Stimulated activated CD4-positive, alpha-beta T cell treated with anti-CD3 and anti-CD28 coated beads, TNF-alpha, amount 100 ng/mL, for 48 hours (primary cell): ENCODE measurements at regions not wholly inside any gene's neighbourhood (a gene's known extent, or its start where the extent isn't known, plus 50 kb on each side); places are given as distances from the start of the nearest gene placed in this dataset.
"Not testable (repeated sequence)": the region's sequence is repeated elsewhere in the genome, so short reads cannot be mapped to it uniquely, and the experiment has no call there.

Source experiments
- DNase-seq, 3 donors: peaks; one replicate each; pipeline ENCODE4 v3.0.0-alpha.2; 2020; ENCODE audit warnings: low read depth in 3 of 3

DNA sequence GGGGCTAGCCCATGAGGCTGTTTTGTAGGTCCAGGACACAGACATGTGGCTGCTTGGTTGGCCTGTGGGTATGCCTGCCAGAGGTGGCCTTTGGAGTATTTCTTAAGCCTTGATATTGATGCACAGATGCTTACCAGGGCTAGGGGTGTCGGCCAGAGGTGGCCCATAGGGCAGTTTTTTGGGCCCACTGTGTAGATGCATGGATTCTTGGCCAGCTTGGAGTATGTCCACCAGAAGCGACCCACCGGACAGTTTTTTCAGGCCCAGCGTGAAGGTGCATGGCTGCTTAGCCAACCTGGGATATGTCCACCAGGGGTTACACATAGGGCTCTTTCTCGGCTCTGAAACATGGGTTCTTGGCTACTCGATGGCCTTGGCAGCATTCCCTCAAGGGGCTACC, 1199.1 kb downstream of the CNTNAP5 start:
- no peak for DNase-seq

DNA sequence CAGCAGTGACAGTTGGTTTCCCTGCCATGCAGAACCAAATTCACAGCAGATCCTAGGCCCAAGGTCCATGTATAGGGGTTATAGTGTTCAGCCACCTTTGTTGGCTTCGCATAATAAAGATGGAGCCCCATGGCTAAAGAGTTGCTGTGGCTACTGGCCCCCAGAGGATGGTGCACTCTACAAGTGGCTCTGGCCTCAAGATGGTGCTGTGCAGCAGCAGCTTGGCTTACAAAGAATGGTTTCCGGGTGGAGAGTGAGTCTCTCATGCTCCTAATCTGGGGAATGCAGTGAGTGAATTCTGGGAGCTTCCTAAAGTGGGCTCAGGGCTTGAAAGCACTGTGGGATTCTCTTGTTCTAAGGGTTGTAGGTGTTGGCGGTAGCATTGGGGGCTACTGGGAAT, 1199.7 kb downstream of the CNTNAP5 start:
- no peak for DNase-seq

GRCh38 chr2:125227843-125228392, 1202.8 kb downstream of the CNTNAP5 start:
- DNase-seq: no peak

- no peak for DNase-seq
Observed at GRCh38 chr2:125240870-125241269, 1215.8 kb downstream of the CNTNAP5 start.

DNA sequence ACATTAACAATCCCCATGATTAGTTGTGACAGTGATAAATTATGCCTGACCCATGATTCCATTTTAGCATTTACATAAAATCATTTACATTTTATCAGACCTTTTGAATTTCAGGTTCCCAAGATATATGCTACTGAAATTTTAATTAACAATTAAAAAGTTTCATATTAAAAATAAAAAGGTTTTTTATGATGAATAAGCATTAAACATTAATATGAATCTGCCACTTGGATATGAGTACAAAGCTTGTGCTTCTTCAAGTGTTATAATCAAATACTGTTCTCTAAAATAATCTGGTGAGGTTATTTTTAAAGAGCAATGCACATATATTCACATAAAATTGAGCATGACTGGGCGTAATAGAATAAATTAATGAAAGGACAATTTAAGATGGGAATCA, 1218.0 kb downstream of the CNTNAP5 start:
- DNase-seq: no peak

GRCh38 chr2:125254010-125254409, 1228.9 kb downstream of the CNTNAP5 start:
- no peak for DNase-seq

DNA sequence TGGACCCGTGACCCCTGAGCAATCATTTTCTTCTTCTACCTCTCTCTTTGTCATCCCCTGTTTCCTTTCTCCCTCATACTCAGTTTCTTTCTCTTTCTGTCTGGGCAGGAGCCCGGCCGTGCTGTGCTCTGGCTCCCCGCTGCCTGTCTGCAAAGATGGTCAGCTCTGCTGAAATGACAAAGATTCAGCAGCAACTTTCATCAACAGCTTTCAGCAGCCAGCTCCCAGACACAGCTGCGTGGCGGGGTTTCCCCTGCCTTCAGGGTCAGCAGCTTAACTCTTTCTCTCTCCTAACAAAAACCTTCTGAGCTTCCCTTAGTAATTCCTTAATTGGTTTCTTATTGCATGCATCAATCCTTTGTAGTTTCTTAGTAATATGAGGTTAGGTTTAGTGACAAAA, 1234.4 kb downstream of the CNTNAP5 start:
- no peak for DNase-seq

- DNase-seq: not testable (repeated sequence)
Observed at GRCh38 chr2:125260366-125260930, 1235.4 kb downstream of the CNTNAP5 start.

- DNase-seq: no peak
Observed at GRCh38 chr2:125264453-125264852, 1239.4 kb downstream of the CNTNAP5 start.

GRCh38 chr2:125267683-125268082, 1242.6 kb downstream of the CNTNAP5 start:
- DNase-seq: no peak

DNA sequence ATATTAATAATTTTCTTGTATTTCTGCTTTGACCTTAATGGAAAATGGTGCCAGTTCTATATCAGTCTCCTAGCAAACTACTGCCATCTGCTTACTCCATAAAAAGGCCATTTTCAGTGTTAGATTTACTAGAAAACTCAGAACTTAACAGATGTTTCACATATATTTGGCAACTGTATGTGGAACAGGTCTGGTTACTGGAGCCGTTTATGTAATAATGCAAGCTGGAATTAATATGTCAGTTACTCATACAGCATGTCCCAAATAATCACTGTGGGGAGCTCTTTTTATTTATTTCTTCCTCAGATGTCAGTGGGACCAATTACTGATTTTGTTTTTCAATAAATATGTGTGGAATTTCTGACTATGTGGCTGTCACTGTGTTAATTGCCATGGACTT, 1247.6 kb downstream of the CNTNAP5 start:
- no peak for DNase-seq

DNA sequence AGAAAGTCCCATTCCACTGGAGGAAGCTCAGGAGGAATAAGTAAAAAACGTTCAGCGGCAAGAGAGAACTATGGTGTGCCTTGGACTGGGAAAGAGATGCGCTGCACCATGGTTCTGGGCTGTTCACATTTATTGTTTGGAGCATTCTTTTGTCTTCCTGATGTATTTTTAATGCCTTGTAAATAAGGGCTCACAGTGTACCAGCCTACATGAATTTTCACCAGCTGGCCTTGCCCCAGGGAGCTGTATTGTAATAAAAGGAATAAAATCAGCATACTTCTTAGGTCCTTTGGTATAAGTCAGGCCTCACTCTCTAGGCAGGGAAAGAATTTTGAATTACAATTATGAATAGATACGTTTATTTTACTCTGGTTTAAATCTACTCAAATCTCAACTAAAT, 1249.6 kb downstream of the CNTNAP5 start:
- no peak for DNase-seq

- DNase-seq: no peak
Observed at GRCh38 chr2:125280265-125280664, 1255.2 kb downstream of the CNTNAP5 start.

- no peak for DNase-seq
Observed at GRCh38 chr2:125281242-125281641, 1256.2 kb downstream of the CNTNAP5 start.

- DNase-seq: no peak
Observed at GRCh38 chr2:125296742-125297141, 1271.7 kb downstream of the CNTNAP5 start.

GRCh38 chr2:125310657-125311364, 1285.7 kb downstream of the CNTNAP5 start:
- DNase-seq: no peak

DNA sequence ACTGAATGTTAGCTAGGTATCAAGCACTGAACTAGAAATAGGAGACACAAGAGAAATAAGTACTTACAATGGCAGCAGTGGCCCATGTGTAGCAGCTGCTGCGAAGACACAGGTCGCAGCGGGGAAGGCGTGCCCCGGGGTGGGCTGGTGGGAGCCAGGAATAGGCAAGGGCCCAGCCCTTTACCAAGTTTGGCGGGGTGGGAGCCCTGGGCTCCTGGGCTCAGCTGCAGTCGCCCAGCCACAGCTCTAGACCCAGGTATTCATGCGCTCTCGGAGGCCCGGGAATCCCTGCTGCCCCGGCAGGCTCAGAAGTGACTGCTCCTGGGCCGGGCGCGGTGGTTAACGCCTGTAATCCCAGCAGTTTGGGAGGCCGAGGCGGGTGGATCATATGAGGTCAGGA, 1287.3 kb downstream of the CNTNAP5 start:
- DNase-seq: no peak

- no peak for DNase-seq
Observed at GRCh38 chr2:125313806-125314205, 1288.7 kb downstream of the CNTNAP5 start.

GRCh38 chr2:125318740-125319139, 1293.7 kb downstream of the CNTNAP5 start:
- DNase-seq: no peak

DNA sequence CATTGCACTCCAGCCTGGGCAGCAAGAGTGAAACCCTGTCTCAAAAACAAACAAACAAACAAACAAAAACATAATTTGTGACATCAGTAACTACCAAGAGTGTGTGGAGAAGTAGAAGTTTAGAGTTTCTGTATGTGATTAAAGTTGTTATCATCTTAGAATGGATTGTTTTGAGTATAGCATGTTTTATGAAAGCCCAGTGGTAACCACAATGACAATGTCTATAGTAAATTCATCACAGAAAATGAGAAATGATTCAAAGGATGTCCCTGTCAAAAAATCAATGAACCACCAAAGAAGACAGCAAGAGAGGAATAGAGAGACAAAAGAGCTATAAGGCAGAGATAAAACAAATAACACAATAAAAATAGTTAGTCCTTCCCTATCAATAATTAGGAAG, 1299.2 kb downstream of the CNTNAP5 start:
- no peak for DNase-seq

- DNase-seq: no peak
Observed at GRCh38 chr2:125330133-125330532, 1305.0 kb downstream of the CNTNAP5 start.

- no peak for DNase-seq
Observed at GRCh38 chr2:125341353-125341752, 1314.6 kb upstream of the GYPC start.

- not testable (repeated sequence) for DNase-seq
Observed at GRCh38 chr2:125353542-125353941, 1302.4 kb upstream of the GYPC start.
